ENCODE measurements at regions not wholly inside any gene's neighbourhood (a gene's known extent, or its start where the extent isn't known, plus 50 kb on each side); places are given as distances from the start of the nearest gene placed in this dataset.

DNA sequence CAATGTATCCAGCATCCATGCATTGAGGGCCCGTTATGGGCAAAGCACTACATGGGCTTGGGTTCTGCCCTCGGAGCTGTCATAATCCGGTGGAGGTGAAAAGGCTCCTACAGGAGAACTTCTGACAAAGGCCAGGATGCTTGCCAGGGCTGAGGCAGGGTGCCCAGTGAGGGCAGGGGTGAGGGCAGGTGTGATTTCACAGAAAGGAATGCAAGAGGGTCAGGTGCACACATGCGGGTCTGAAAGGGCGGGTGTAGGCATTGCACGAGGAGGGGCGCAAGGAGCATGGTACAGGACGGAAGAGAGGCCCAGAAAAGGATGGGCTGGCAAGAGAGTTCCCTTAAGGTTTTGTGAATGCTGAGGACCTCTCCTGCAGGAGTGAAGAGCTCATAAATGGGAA lies 348.0 kb downstream of the BTBD3 start:
- TF ChIP-seq GATA2 (IDR thresholded peaks at IDR 0.05; ENCODE audit: low read depth, low read length) (no peak), GATA3 (IDR thresholded peaks at IDR 0.05; ENCODE audit: low read depth, low read length) (no peak)

DNA sequence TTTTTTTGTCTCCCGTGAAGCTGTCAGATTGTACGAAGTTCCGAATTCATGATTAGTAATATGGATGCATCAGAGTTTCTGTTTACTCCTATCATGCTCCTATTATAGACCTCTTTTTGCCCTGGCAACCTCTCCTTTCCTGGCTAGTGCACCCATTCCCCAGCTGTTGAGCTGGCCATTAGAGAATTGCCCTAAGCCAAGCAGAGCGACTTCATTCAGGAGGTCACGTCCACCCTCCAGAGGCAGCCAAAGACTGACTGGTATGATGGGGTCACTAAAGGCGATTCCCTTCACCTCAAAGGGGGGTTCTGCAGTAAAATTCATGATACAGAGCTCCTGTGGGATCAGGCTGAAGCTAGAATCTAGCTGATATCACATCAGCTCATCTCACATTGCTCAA lies 351.9 kb downstream of the BTBD3 start:
- TF ChIP-seq GATA3 (IDR thresholded peaks at IDR 0.05; ENCODE audit: low read depth, low read length) = no peak
- no peak for TF ChIP-seq GATA2 (IDR thresholded peaks at IDR 0.05; ENCODE audit: low read depth, low read length)

DNA sequence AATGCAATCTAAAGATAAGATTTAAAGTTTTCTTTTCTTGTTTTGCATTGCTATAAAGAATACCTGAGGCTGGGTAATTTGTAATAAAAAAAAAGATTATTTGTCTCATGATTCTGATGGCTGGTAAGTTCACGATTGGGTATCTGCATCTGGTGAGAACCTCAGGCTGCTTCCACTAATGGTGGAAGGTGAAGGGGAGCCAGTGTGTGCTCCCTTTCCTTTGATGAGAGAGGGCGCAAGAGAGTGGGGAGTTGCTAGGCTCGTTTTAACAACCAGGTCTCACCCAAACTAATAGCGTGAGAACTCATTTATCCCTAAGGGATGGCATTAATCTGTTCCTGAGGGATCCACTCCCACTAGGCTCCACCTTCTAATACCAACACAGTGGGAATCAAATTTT lies 353.2 kb downstream of the BTBD3 start:
- TF ChIP-seq GATA2 (IDR thresholded peaks at IDR 0.05; ENCODE audit: low read depth, low read length) (no peak), GATA3 (IDR thresholded peaks at IDR 0.05; ENCODE audit: low read depth, low read length) (no peak)

DNA sequence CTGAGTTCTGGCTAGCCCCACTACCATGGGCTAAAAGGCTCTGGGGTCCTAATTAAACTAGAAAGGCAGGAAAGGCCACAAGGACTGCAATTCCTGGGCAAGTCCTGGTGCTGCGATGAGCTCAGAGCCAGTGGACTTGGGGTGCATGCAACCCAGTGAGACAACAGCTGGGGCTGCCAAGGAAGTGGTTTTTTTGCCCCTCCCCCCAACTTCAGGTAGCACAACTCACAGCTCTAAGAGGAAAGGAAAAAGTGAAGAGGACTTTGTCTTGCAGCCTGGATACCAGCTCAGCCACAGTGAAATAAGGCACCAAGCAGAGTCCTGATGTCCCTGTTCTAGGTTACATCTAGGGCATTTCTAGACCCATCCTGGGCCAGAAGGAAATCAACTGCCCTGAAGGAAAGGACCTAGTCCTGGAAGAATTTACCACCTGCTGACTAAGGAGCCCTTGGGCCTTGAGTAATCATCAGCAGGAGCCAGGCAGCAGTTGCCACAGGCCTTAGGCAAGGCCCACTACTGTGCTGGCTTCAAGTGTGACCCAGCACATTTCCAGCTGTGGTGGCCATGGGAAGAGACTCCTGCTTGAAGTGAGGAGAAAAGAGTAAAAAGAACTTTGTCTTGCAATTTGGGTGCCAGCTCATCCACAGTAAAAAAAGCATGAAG lies 358.4 kb downstream of the BTBD3 start:
- TF ChIP-seq GATA2 (IDR thresholded peaks at IDR 0.05; ENCODE audit: low read depth, low read length) = no peak
- TF ChIP-seq GATA3 (IDR thresholded peaks at IDR 0.05; ENCODE audit: low read depth, low read length) = no peak

DNA sequence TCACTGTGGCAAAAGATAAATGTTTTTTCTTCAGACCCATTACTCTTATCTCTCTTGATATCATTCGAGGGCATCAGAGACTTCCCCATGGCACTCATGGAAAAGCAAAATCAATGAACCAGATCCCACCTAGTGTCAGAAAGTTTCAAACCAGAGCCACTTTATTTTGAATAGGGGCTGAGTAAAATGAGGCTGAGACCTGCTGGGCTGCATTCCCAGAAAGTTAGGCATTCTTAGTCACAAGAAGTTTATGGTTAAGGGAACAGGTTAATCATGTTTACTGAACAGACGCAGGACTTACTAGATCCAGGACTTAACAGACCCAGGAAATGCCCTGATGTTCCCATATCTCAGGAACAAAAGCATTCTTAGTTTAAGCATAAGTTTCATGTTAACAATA lies 369.9 kb downstream of the BTBD3 start:
- TF ChIP-seq GATA3 (IDR thresholded peaks at IDR 0.05; ENCODE audit: low read depth, low read length) (no peak), GATA2 (IDR thresholded peaks at IDR 0.05; ENCODE audit: low read depth, low read length) (no peak)

DNA sequence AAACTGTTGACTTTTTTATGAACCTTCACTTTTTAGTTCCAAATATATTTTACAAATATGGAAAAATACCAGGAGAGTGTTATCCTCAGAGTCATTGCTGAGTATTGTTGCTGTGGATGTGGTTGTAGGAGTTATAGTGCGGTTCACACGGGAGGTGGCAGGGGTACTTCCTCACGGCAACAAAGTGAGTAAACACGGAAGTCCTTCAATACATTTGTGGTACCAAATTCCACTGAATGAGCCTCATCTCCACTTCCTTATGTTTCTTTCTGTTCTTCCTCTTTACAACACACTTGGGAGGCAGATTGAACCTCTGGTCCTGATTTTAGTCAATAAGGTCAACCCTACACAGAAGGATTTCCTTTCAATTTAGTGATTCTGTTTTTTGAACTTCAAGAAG lies 371.8 kb downstream of the BTBD3 start:
- TF ChIP-seq GATA3 (IDR thresholded peaks at IDR 0.05; ENCODE audit: low read depth, low read length) (no peak), GATA2 (IDR thresholded peaks at IDR 0.05; ENCODE audit: low read depth, low read length) (no peak)

DNA sequence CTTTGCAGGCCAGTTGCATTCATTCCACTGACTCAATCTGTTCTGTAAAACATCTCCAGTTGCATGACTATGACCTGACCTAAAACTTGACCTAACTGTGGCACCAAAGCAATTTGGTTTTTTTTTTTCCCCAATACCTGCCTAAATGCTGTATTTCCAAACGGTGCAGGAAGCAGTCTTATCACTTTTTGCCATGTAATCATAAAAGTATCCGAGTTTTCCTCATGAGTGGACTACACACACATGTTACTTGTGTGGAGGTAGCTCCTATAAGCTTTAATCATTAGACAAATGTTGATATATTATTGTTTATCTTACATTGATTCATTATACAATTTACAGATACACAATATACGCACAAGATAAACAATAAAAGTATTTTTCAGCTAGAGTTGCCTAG lies 373.7 kb downstream of the BTBD3 start:
- TF ChIP-seq GATA3 (IDR thresholded peaks at IDR 0.05; ENCODE audit: low read depth, low read length) (no peak), GATA2 (IDR thresholded peaks at IDR 0.05; ENCODE audit: low read depth, low read length) (no peak)

DNA sequence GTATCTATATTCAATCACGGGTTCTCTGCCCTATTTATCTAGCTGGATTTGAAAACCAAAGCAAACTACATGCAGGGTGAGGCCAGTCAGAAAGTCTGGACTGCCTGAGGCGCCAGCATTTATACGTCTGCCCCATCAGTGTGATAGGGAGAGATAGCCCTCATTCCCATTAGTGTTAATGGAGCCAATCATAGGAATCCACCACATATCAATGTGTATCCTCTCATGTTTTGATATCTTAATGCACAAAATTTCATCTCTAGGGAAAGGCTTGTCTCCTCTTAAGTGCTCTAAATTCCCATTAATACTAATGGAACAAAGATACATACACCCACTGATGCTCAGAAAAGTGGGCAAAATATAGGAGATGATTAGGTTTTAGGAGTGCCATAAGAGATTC lies 376.2 kb downstream of the BTBD3 start:
- TF ChIP-seq GATA2 (IDR thresholded peaks at IDR 0.05; ENCODE audit: low read depth, low read length) (peak; percentile 98), GATA3 (IDR thresholded peaks at IDR 0.05; ENCODE audit: low read depth, low read length) (peak; percentile 92)

DNA sequence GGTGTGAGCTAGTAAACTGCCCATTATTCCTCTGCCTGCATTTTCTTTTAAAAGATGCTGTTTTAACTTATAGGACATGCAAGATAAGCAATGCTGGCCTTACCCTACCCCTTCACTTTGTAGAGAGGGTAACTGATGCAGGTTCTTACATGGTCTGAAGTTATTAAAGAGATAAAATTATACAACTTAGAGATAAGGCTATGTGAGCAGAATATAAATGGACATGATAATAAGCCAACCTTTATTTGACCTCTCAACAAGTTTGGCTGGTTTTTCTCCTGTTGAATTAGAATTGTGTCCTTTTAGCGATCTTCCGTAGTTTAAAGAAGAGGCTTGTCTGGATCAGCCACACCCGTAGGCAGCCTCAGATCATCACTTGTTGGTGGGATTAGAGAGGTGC lies 377.0 kb downstream of the BTBD3 start:
- TF ChIP-seq GATA3 (IDR thresholded peaks at IDR 0.05; ENCODE audit: low read depth, low read length) = no peak
- TF ChIP-seq GATA2 (IDR thresholded peaks at IDR 0.05; ENCODE audit: low read depth, low read length) = no peak

DNA sequence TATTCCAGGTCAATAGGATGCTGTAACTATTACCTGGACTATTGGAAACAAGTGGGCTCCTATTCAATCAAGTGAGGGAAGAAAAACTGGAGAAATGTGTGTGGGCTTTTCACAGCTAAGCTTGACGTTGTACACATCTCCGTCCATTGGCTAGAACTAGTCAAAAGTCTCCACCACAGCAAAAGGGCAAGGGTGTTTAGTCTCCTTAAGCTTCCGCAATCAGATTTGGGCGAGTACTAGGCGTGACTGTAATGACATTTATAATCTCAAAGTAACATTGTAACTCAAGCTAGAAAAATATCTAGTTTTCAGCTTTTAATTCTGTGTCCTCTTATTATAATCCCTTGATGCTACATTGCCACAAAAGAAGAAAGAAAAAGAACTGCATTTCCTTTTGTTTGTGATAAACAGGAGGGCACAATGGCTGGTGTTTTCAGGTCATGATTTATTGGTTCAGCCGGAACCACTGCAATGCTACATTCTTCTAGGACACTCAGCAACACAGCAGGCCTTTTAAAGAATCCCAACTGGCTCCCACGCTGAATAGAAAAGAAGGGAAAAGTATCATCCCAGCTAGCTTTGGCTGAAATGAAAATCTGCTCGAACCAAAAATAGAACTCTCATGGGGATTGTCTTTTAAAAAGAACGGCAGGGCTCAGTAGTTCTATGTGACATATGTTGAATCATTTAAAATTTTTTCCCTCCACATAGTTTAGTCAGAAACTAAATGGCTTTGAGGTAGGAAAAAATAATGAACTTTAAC lies 387.7 kb downstream of the BTBD3 start:
- TF ChIP-seq GATA2 (IDR thresholded peaks at IDR 0.05; ENCODE audit: low read depth, low read length) (no peak), GATA3 (IDR thresholded peaks at IDR 0.05; ENCODE audit: low read depth, low read length) (no peak)

DNA sequence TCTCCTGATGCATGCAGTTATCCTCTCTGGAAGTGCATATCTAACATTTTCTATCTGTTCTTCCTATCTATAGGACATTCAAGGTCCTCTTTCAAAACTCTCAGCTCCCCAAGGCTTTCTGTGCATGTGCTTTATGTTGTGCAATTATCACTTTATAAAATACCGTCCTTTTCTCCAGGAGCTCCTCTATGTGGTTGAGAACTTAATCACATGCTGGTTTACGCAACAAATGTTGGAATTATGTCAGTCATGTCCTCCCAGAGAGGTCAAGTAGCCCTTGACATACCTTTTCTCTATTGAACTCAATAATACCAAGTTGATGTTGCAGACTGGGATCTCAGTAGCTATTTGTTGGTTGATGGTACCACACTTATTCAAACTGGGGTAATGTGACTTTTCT lies 388.4 kb downstream of the BTBD3 start:
- TF ChIP-seq GATA3 (IDR thresholded peaks at IDR 0.05; ENCODE audit: low read depth, low read length) = no peak
- TF ChIP-seq GATA2 (IDR thresholded peaks at IDR 0.05; ENCODE audit: low read depth, low read length) = no peak

DNA sequence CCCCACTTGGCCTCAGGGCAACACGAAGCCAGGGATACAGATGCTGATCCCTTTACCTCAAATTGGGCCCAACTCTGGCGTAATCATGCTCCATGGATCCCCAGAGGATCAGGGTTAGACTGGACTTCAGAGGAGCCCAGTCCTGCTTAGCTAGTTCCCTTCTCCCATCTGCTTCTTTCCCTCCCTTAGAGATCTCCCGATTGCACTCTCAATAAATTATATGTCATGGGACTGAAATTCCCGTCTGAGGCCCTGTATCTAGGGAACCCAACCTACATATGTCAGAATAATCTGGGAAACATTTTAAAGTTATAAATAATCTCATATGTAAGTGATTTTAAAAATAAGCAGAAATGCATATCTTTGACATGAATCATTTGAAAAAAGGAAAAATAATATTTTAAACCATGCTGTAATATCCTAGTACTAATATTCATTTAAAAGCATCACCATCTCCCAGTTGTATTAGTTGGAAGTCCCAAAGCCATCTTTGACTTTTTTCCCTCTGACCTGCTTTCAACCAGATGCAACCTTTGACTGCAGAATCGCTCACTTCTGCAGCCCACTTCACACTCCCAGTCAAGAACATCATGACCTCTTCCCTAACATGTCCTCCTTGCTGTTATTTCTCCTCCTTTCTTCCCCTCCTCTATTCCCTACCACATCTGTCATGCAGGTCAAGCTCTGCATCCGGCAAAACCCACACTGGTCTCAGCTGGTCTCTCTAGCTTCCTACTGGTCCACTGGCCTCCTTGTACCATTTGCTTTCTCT lies 393.6 kb downstream of the BTBD3 start:
- TF ChIP-seq GATA2 (IDR thresholded peaks at IDR 0.05; ENCODE audit: low read depth, low read length) (no peak), GATA3 (IDR thresholded peaks at IDR 0.05; ENCODE audit: low read depth, low read length) (no peak)

DNA sequence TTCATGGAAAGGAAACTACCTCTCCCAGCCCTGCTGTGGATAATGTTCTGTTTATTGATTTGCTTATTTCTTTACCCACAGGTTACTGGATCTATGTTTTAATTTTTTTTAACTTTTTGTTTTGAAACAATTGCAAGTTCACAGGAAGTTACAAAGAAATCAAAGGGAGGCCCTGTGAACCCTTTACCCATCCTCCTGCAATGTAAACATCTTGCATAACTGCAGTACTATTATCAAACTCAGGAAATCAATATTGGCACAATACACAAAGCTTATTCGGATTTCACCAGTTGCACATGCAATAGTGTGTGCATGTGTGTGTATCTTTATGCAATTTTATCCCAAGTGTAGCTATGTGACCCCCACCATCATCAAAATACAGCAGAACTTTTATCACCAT lies 398.0 kb downstream of the BTBD3 start:
- TF ChIP-seq GATA3 (IDR thresholded peaks at IDR 0.05; ENCODE audit: low read depth, low read length) (no peak), GATA2 (IDR thresholded peaks at IDR 0.05; ENCODE audit: low read depth, low read length) (no peak)

DNA sequence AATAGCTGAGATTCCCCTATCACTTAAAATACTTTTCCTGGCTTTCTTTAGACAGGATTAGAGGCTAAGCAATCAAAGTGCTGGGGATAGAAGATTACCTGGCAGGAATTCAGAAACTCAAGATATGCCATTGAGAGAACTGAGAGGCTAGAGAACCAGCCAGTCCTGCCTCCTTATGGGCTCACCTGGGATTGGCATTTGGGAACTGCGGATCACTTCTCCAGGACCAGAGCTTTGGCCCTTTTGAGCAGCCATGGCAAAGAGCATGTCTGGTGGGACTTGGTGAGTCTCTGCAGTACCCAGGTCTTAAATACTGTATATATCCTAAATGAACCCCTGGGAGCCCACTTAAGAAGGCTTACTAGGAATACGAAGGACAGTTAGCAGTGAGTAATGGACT lies 399.1 kb downstream of the BTBD3 start:
- TF ChIP-seq GATA2 (IDR thresholded peaks at IDR 0.05; ENCODE audit: low read depth, low read length) (no peak), GATA3 (IDR thresholded peaks at IDR 0.05; ENCODE audit: low read depth, low read length) (no peak)

DNA sequence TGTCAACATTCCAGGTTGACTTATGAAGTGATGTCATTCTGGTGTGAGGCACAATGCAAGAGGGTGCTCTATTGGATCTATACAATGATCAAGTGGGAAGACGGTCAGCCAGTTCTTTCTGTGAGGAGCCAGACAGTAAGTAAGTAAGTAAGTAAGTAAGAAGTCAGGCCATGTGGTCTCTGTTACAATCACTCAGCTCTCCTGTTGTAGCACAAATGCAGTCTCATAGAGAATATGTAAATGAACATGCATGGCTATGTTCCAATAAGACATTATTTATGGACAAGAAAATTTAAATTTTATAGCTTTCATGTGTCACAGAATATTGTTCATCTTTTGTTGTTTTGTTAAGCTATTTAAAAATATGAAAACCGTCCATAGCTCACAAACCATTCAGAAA lies 399.7 kb downstream of the BTBD3 start:
- no peak for TF ChIP-seq GATA2 (IDR thresholded peaks at IDR 0.05; ENCODE audit: low read depth, low read length)

All from SH-SY5Y (cell line).